HEK293T (cell line): ENCODE measurements at regions not wholly inside any gene's neighbourhood (a gene's known extent, or its start where the extent isn't known, plus 50 kb on each side); places are given as distances from the start of the nearest gene placed in this dataset.

ENCODE experiments used
- ARNT ChIP-seq: fragments of 450-650 bp; IDR thresholded peaks from 2 replicates; pipeline ENCODE4 v1.6.1; 2017; ENCODE audit warnings: mild to moderate bottlenecking
- BHLHE40 ChIP-seq: fragments of 450-650 bp; IDR thresholded peaks from 2 replicates; pipeline ENCODE4 v1.6.1; 2016; ENCODE audit warnings: mild to moderate bottlenecking, moderate library complexity, borderline replicate concordance
- ELF4 ChIP-seq: fragments of 450-650 bp; IDR thresholded peaks from 2 replicates; pipeline ENCODE4 v1.6.1; 2017; ENCODE audit warnings: antibody characterized with exemption
- FOXK2 ChIP-seq: fragments of 450-650 bp; IDR thresholded peaks from 2 replicates; pipeline ENCODE4 v1.6.1; 2016; ENCODE audit warnings: mild to moderate bottlenecking
- FOXM1 ChIP-seq: fragments of 450-650 bp; IDR thresholded peaks from 2 replicates; pipeline ENCODE4 v1.6.1; 2017; ENCODE audit warnings: mild to moderate bottlenecking, borderline replicate concordance
- HDGF ChIP-seq: fragments of 450-650 bp; IDR thresholded peaks from 2 replicates; pipeline ENCODE4 v1.6.1; 2017; ENCODE audit warnings: antibody characterized with exemption, borderline replicate concordance
- LEF1 ChIP-seq: fragments of 450-650 bp; IDR thresholded peaks from 2 replicates; pipeline ENCODE4 v1.6.1; 2017; ENCODE audit warnings: mild to moderate bottlenecking, borderline replicate concordance
- NFRKB ChIP-seq: fragments of 450-650 bp; IDR thresholded peaks from 2 replicates; pipeline ENCODE4 v1.6.1; 2016; ENCODE audit warnings: mild to moderate bottlenecking, moderate library complexity
- PKNOX1 ChIP-seq: fragments of 450-650 bp; IDR thresholded peaks from 2 replicates; pipeline ENCODE4 v1.6.1; 2016
- SP1 ChIP-seq: fragments of 450-650 bp; IDR thresholded peaks from 2 replicates; pipeline ENCODE4 v1.6.1; 2017
- SUZ12 ChIP-seq: fragments of 450-650 bp; IDR thresholded peaks from 2 replicates; pipeline ENCODE4 v1.6.1; 2016; ENCODE audit warnings: mild to moderate bottlenecking
- TARDBP ChIP-seq: fragments of 450-650 bp; IDR thresholded peaks from 2 replicates; pipeline ENCODE4 v1.6.1; 2016
- ZNF384 ChIP-seq: fragments of 450-650 bp; IDR thresholded peaks from 2 replicates; pipeline ENCODE4 v1.6.1; 2016

- no peak for TF ChIP-seq SP1
- no peak for TF ChIP-seq FOXM1
- TF ChIP-seq BHLHE40: no peak
- no peak for TF ChIP-seq NFRKB
- no peak for TF ChIP-seq LEF1
- TF ChIP-seq SUZ12: no peak
- no peak for TF ChIP-seq HDGF
- TF ChIP-seq ARNT: no peak
- TF ChIP-seq ELF4: no peak
- TF ChIP-seq ZNF384: no peak
- no peak for TF ChIP-seq FOXK2
- no peak for TF ChIP-seq TARDBP
- no peak for TF ChIP-seq PKNOX1
These were observed 51.8 kb upstream of the ANKRD34C start for GRCh38 chr15:79230766-79231165.
